GM21786 (cell line): ENCODE measurements at regions not wholly inside any gene's neighbourhood (a gene's known extent, or its start where the extent isn't known, plus 50 kb on each side); places are given as distances from the start of the nearest gene placed in this dataset.

Experiments used
- ATAC-seq: cut with Tn5 transposase; IDR thresholded peaks from one replicate; pipeline ENCODE4 v1.9.1; 2021; ENCODE audit not compliant: unreplicated experiment

GRCh38 chr4:111693758-111694157, 451.5 kb upstream of the FAM241A start:
- no peak for ATAC-seq

- no peak for ATAC-seq
Measured at GRCh38 chr4:111695677-111696076, 449.6 kb upstream of the FAM241A start.

- no peak for ATAC-seq
Measured at GRCh38 chr4:111696505-111696904, 448.7 kb upstream of the FAM241A start.

GRCh38 chr4:111697176-111697942, 447.9 kb upstream of the FAM241A start:
- ATAC-seq, result no peak

GRCh38 chr4:111698361-111698760, 446.9 kb upstream of the FAM241A start:
- ATAC-seq, result no peak

GRCh38 chr4:111699165-111699564, 446.1 kb upstream of the FAM241A start:
- no peak for ATAC-seq

- ATAC-seq, result no peak
Measured at GRCh38 chr4:111701102-111701501, 444.2 kb upstream of the FAM241A start.

GRCh38 chr4:111707491-111707890, 437.8 kb upstream of the FAM241A start:
- no peak for ATAC-seq

- no peak for ATAC-seq
Measured at GRCh38 chr4:111712093-111712677, 433.1 kb upstream of the FAM241A start.

- no peak for ATAC-seq
Measured at GRCh38 chr4:111713276-111713675, 432.0 kb upstream of the FAM241A start.

- ATAC-seq, result no peak
Measured at GRCh38 chr4:111717921-111718320, 427.3 kb upstream of the FAM241A start.

GRCh38 chr4:111718763-111719559, 426.3 kb upstream of the FAM241A start:
- no peak for ATAC-seq

GRCh38 chr4:111720866-111721265, 424.4 kb upstream of the FAM241A start:
- ATAC-seq, result no peak

GRCh38 chr4:111722213-111722720, 423.0 kb upstream of the FAM241A start:
- no peak for ATAC-seq

- no peak for ATAC-seq
Measured at GRCh38 chr4:111736516-111736915, 408.7 kb upstream of the FAM241A start.

- ATAC-seq, result no peak
Measured at GRCh38 chr4:111744847-111745246, 400.4 kb upstream of the FAM241A start.

- no peak for ATAC-seq
Measured at GRCh38 chr4:111748157-111748556, 397.1 kb upstream of the FAM241A start.

GRCh38 chr4:111754003-111754402, 391.3 kb upstream of the FAM241A start:
- ATAC-seq, result no peak

- ATAC-seq, result no peak
Measured at GRCh38 chr4:111755571-111755970, 389.7 kb upstream of the FAM241A start.

GRCh38 chr4:111761531-111761930, 383.7 kb upstream of the FAM241A start:
- no peak for ATAC-seq

- ATAC-seq, result no peak
Measured at GRCh38 chr4:111770514-111770913, 374.7 kb upstream of the FAM241A start.

- no peak for ATAC-seq
Measured at GRCh38 chr4:111773858-111774257, 371.4 kb upstream of the FAM241A start.
